ENCODE measurements at regions not wholly inside any gene's neighbourhood (a gene's known extent, or its start where the extent isn't known, plus 50 kb on each side); places are given as distances from the start of the nearest gene placed in this dataset.

- H3K9ac ChIP-seq (ENCODE audit: low read depth, low read length, poor library complexity), result no peak overlapping the region
- H2AK5ac ChIP-seq (ENCODE audit: low read depth, low read length), result no peak overlapping the region
- no peaks in the 10 kb centered on the region for H3K36me3 ChIP-seq (replicated peaks in 1 of 2; ENCODE audit: control insufficient read depth in 2 of 2, insufficient read depth in 2 of 2, low read length in 2 of 2)
- no peak overlapping the region for H4K8ac ChIP-seq (ENCODE audit: low read depth, low read length)
- no peak overlapping the region for H3K4me2 ChIP-seq (ENCODE audit: insufficient read depth, low read length, poor library complexity, severe bottlenecking)
- no CpG with 5 or more reads among the region's 2 CpGs for WGBS, 2 donors (ENCODE audit: extremely low coverage in 2 of 2, insufficient read length in 2 of 2, insufficient replicate concordance in 1 of 2)
- no peak overlapping the region for H3K18ac ChIP-seq (ENCODE audit: low read length)
- no peak overlapping the region for H2BK120ac ChIP-seq (ENCODE audit: low read depth, low read length)
- H3K14ac ChIP-seq (ENCODE audit: low read length), result no peak overlapping the region
- no peak for DNase-seq (ENCODE audit: low spot score)
- H3K4me3 ChIP-seq (ENCODE audit: low read length in 2 of 2), result no peak overlapping the region
- no peaks in the 10 kb centered on the region for H3K27me3 ChIP-seq (ENCODE audit: control insufficient read depth in 3 of 3, insufficient read depth in 3 of 3, low read depth in 1 of 3, low read length in 3 of 3)
- no peak overlapping the region for H3K27ac ChIP-seq (replicated peaks; ENCODE audit: low read length)
- no peak overlapping the region for H2AFZ ChIP-seq (ENCODE audit: low read length)
- H2BK15ac ChIP-seq (ENCODE audit: low read length), result no peak overlapping the region
- H3K23ac ChIP-seq (ENCODE audit: low read depth, low read length, poor library complexity), result no peak overlapping the region
- no peak overlapping the region for H3K4ac ChIP-seq (ENCODE audit: low read length)
- no peaks in the 10 kb centered on the region for H3K4me1 ChIP-seq (ENCODE audit: control insufficient read depth in 2 of 2, insufficient read depth in 1 of 2, low read depth in 1 of 2, low read length in 2 of 2)
- H2BK5ac ChIP-seq (ENCODE audit: low read length), result no peak overlapping the region
- H3K79me1 ChIP-seq (ENCODE audit: low read depth, low read length), result no peaks in the 10 kb centered on the region
- no peaks in the 10 kb centered on the region for H3K9me3 ChIP-seq (replicated peaks in 1 of 2; ENCODE audit: control insufficient read depth in 2 of 2, insufficient read depth in 1 of 2, low read depth in 1 of 2, low read length in 2 of 2)
- H2BK12ac ChIP-seq (ENCODE audit: low read length), result no peak overlapping the region
- H4K91ac ChIP-seq (ENCODE audit: low read depth, low read length, poor library complexity), result no peak overlapping the region
Measured at GRCh38 chr18:1982056-1982455, 589.2 kb downstream of the METTL4 start.

GRCh38 chr18:1983746-1984515 is 587.4 kb downstream of the METTL4 start:
- H3K9me3 ChIP-seq (replicated peaks in 1 of 2; ENCODE audit: control insufficient read depth in 2 of 2, insufficient read depth in 1 of 2, low read depth in 1 of 2, low read length in 2 of 2), result no peaks in the 10 kb centered on the region
- no peaks in the 10 kb centered on the region for H3K27me3 ChIP-seq (ENCODE audit: control insufficient read depth in 3 of 3, insufficient read depth in 3 of 3, low read depth in 1 of 3, low read length in 3 of 3)
- no peak overlapping the region for H4K91ac ChIP-seq (ENCODE audit: low read depth, low read length, poor library complexity)
- H3K4ac ChIP-seq (ENCODE audit: low read length), result no peak overlapping the region
- no peaks in the 10 kb centered on the region for H3K79me1 ChIP-seq (ENCODE audit: low read depth, low read length)
- no peak overlapping the region for H3K23ac ChIP-seq (ENCODE audit: low read depth, low read length, poor library complexity)
- H3K4me1 ChIP-seq (ENCODE audit: control insufficient read depth in 2 of 2, insufficient read depth in 1 of 2, low read depth in 1 of 2, low read length in 2 of 2), result no peaks in the 10 kb centered on the region
- H2AFZ ChIP-seq (ENCODE audit: low read length), result no peak overlapping the region
- no peak overlapping the region for H2BK5ac ChIP-seq (ENCODE audit: low read length)
- no peak overlapping the region for H3K14ac ChIP-seq (ENCODE audit: low read length)
- DNase-seq (ENCODE audit: low spot score), result no peak
- H3K4me3 ChIP-seq (ENCODE audit: low read length in 2 of 2), result no peak overlapping the region
- no peak overlapping the region for H2BK15ac ChIP-seq (ENCODE audit: low read length)
- no peak overlapping the region for H3K4me2 ChIP-seq (ENCODE audit: insufficient read depth, low read length, poor library complexity, severe bottlenecking)
- H3K27ac ChIP-seq (replicated peaks; ENCODE audit: low read length), result no peak overlapping the region
- no peak overlapping the region for H2BK120ac ChIP-seq (ENCODE audit: low read depth, low read length)
- no peak overlapping the region for H2BK12ac ChIP-seq (ENCODE audit: low read length)
- WGBS, 2 donors (ENCODE audit: extremely low coverage in 2 of 2, insufficient read length in 2 of 2, insufficient replicate concordance in 1 of 2), result no CpG with 5 or more reads among the region's 3 CpGs
- no peak overlapping the region for H4K8ac ChIP-seq (ENCODE audit: low read depth, low read length)
- no peak overlapping the region for H3K18ac ChIP-seq (ENCODE audit: low read length)
- no peaks in the 10 kb centered on the region for H3K36me3 ChIP-seq (replicated peaks in 1 of 2; ENCODE audit: control insufficient read depth in 2 of 2, insufficient read depth in 2 of 2, low read length in 2 of 2)
- no peak overlapping the region for H3K9ac ChIP-seq (ENCODE audit: low read depth, low read length, poor library complexity)
- no peak overlapping the region for H2AK5ac ChIP-seq (ENCODE audit: low read depth, low read length)

GRCh38 chr18:1993866-1994265 is 577.4 kb downstream of the METTL4 start:
- Histone ChIP-seq H3K23ac (ENCODE audit: low read depth, low read length, poor library complexity) (no peak overlapping the region), H3K4me3 (ENCODE audit: low read length in 2 of 2) (no peak overlapping the region), H3K4ac (ENCODE audit: low read length) (no peak overlapping the region), H4K91ac (ENCODE audit: low read depth, low read length, poor library complexity) (no peak overlapping the region), H3K4me2 (ENCODE audit: insufficient read depth, low read length, poor library complexity, severe bottlenecking) (no peak overlapping the region), H3K4me1 (ENCODE audit: control insufficient read depth in 2 of 2, insufficient read depth in 1 of 2, low read depth in 1 of 2, low read length in 2 of 2) (no peaks in the 10 kb centered on the region), H4K8ac (ENCODE audit: low read depth, low read length) (no peak overlapping the region), H3K9me3 (replicated peaks in 1 of 2; ENCODE audit: control insufficient read depth in 2 of 2, insufficient read depth in 1 of 2, low read depth in 1 of 2, low read length in 2 of 2) (no peaks in the 10 kb centered on the region), H2BK5ac (ENCODE audit: low read length) (no peak overlapping the region), H2BK120ac (ENCODE audit: low read depth, low read length) (no peak overlapping the region), H3K27me3 (ENCODE audit: control insufficient read depth in 3 of 3, insufficient read depth in 3 of 3, low read depth in 1 of 3, low read length in 3 of 3) (no peaks in the 10 kb centered on the region), H2AFZ (ENCODE audit: low read length) (no peak overlapping the region), H3K9ac (ENCODE audit: low read depth, low read length, poor library complexity) (no peak overlapping the region), H2BK12ac (ENCODE audit: low read length) (no peak overlapping the region), H3K14ac (ENCODE audit: low read length) (no peak overlapping the region), H3K36me3 (replicated peaks in 1 of 2; ENCODE audit: control insufficient read depth in 2 of 2, insufficient read depth in 2 of 2, low read length in 2 of 2) (no peaks in the 10 kb centered on the region), H3K18ac (ENCODE audit: low read length) (no peak overlapping the region), H3K27ac (replicated peaks; ENCODE audit: low read length) (no peak overlapping the region), H3K79me1 (ENCODE audit: low read depth, low read length) (no peaks in the 10 kb centered on the region), H2AK5ac (ENCODE audit: low read depth, low read length) (no peak overlapping the region), H2BK15ac (ENCODE audit: low read length) (no peak overlapping the region)
- no peak for DNase-seq (ENCODE audit: low spot score)
- WGBS, 2 donors (ENCODE audit: extremely low coverage in 2 of 2, insufficient read length in 2 of 2, insufficient replicate concordance in 1 of 2), result 100% methylated on average over 1 of the region's 3 CpGs; no CpG with 5 or more reads in 1 of the 2 donors

GRCh38 chr18:1994471-1994870 is 576.8 kb downstream of the METTL4 start:
- H3K4me1 ChIP-seq (ENCODE audit: control insufficient read depth in 2 of 2, insufficient read depth in 1 of 2, low read depth in 1 of 2, low read length in 2 of 2), result no peaks in the 10 kb centered on the region
- no peaks in the 10 kb centered on the region for H3K9me3 ChIP-seq (replicated peaks in 1 of 2; ENCODE audit: control insufficient read depth in 2 of 2, insufficient read depth in 1 of 2, low read depth in 1 of 2, low read length in 2 of 2)
- no peak overlapping the region for H2BK12ac ChIP-seq (ENCODE audit: low read length)
- H3K79me1 ChIP-seq (ENCODE audit: low read depth, low read length), result no peaks in the 10 kb centered on the region
- H3K4me2 ChIP-seq (ENCODE audit: insufficient read depth, low read length, poor library complexity, severe bottlenecking), result no peak overlapping the region
- H3K27me3 ChIP-seq (ENCODE audit: control insufficient read depth in 3 of 3, insufficient read depth in 3 of 3, low read depth in 1 of 3, low read length in 3 of 3), result no peaks in the 10 kb centered on the region
- no peak overlapping the region for H3K27ac ChIP-seq (replicated peaks; ENCODE audit: low read length)
- no peak overlapping the region for H3K18ac ChIP-seq (ENCODE audit: low read length)
- H4K91ac ChIP-seq (ENCODE audit: low read depth, low read length, poor library complexity), result no peak overlapping the region
- no peak overlapping the region for H3K14ac ChIP-seq (ENCODE audit: low read length)
- H3K4me3 ChIP-seq (ENCODE audit: low read length in 2 of 2), result no peak overlapping the region
- H2BK15ac ChIP-seq (ENCODE audit: low read length), result no peak overlapping the region
- no peak overlapping the region for H3K4ac ChIP-seq (ENCODE audit: low read length)
- H2BK120ac ChIP-seq (ENCODE audit: low read depth, low read length), result no peak overlapping the region
- no peak overlapping the region for H3K9ac ChIP-seq (ENCODE audit: low read depth, low read length, poor library complexity)
- no peak overlapping the region for H4K8ac ChIP-seq (ENCODE audit: low read depth, low read length)
- H2AK5ac ChIP-seq (ENCODE audit: low read depth, low read length), result no peak overlapping the region
- H3K23ac ChIP-seq (ENCODE audit: low read depth, low read length, poor library complexity), result no peak overlapping the region
- H2AFZ ChIP-seq (ENCODE audit: low read length), result no peak overlapping the region
- WGBS, 2 donors (ENCODE audit: extremely low coverage in 2 of 2, insufficient read length in 2 of 2, insufficient replicate concordance in 1 of 2), result no CpG with 5 or more reads among the region's 2 CpGs
- no peaks in the 10 kb centered on the region for H3K36me3 ChIP-seq (replicated peaks in 1 of 2; ENCODE audit: control insufficient read depth in 2 of 2, insufficient read depth in 2 of 2, low read length in 2 of 2)
- no peak overlapping the region for H2BK5ac ChIP-seq (ENCODE audit: low read length)
- DNase-seq (ENCODE audit: low spot score), result no peak
